K562 (cell line): ENCODE measurements at regions not wholly inside any gene's neighbourhood (a gene's known extent, or its start where the extent isn't known, plus 50 kb on each side); places are given as distances from the start of the nearest gene placed in this dataset.

Experiments
- ATF7 ChIP-seq: fragments of 450-650 bp; IDR thresholded peaks from 2 replicates; pipeline ENCODE4 v1.7.1; 2014; ENCODE audit warnings: mild to moderate bottlenecking, moderate library complexity
- CBX5 ChIP-seq: IDR thresholded peaks from 2 replicates; pipeline ENCODE4 v1.6.1; 2014; ENCODE audit warnings: low read depth, borderline replicate concordance
- ELF4 ChIP-seq: fragments of 450-650 bp; formaldehyde crosslinking; IDR thresholded peaks from 2 replicates; pipeline ENCODE4 v1.4.0; 2022; ENCODE audit warnings: missing genetic modification characterization
- FUS ChIP-seq: fragments of 200-400 bp; formaldehyde crosslinking; optimal IDR thresholded peaks from 2 replicates; pipeline ENCODE3; 2017; ENCODE audit warnings: low read depth, low read length
- GABPB1 ChIP-seq: sonication (generic); formaldehyde crosslinking; IDR thresholded peaks from 2 replicates; pipeline ENCODE4 v1.8.0; 2022; ENCODE audit warnings: mild to moderate bottlenecking, missing genetic modification reagents
- GTF2E2 ChIP-seq: fragments of 200-800 bp; sonication (Bioruptor generic); IDR thresholded peaks from 2 replicates; pipeline ENCODE4 v1.6.1; 2016; ENCODE audit warnings: missing genetic modification characterization, missing compliant biosample characterization
- HDAC6 ChIP-seq: IDR thresholded peaks from 2 replicates; pipeline ENCODE4 v1.6.1; 2012; ENCODE audit warnings: low read depth, mild to moderate bottlenecking, control low read depth, inconsistent platforms, low read length, moderate library complexity
- MEF2D ChIP-seq: conservative IDR thresholded peaks from 2 replicates; pipeline ENCODE4 v1.6.1; 2016; ENCODE audit warnings: low read depth, missing genetic modification characterization, missing compliant biosample characterization
- NFRKB ChIP-seq: fragments of 450-650 bp; IDR thresholded peaks from 2 replicates; pipeline ENCODE4 v1.6.1; 2016; ENCODE audit warnings: low read depth
- RFX7 ChIP-seq: fragments of 250-450 bp; sonication (Bioruptor Pico); IDR thresholded peaks from 2 replicates; pipeline ENCODE4 v1.5.1; 2021; ENCODE audit warnings: mild to moderate bottlenecking
- RHOXF2B ChIP-seq: fragments of 250-450 bp; sonication (Bioruptor Pico); conservative IDR thresholded peaks from 2 replicates; pipeline ENCODE4 v1.5.1; 2021
- SAP30 ChIP-seq: fragments of 200-600 bp; sonication (generic); IDR thresholded peaks from 2 replicates; pipeline ENCODE4 v1.6.1; 2012; ENCODE audit warnings: borderline replicate concordance, low read depth, mild to moderate bottlenecking, moderate library complexity, low read length, control low read depth, inconsistent platforms; ENCODE audit not compliant: insufficient read depth, poor library complexity, severe bottlenecking
- SMAD4 ChIP-seq: fragments of 250-450 bp; sonication (Bioruptor Pico); conservative IDR thresholded peaks from 2 replicates; pipeline ENCODE4 v1.8.0; 2021; ENCODE audit warnings: inconsistent platforms, mild to moderate bottlenecking, moderate library complexity
- TBP ChIP-seq: optimal IDR thresholded peaks from 2 replicates; pipeline ENCODE3; 2011; ENCODE audit warnings: low read depth, low read length, improper control_type of control experiment
- TEAD4 ChIP-seq, 2 experiments: sonication (generic) in 1 of 2; formaldehyde crosslinking in 1 of 2; IDR thresholded peaks; 2 replicates each; pipeline versions ENCODE4 v1.6.1 to v1.8.0; 2012 to 2022; ENCODE audit warnings: borderline replicate concordance in 1 of 2, inconsistent platforms in 1 of 2, low read length in 1 of 2, mild to moderate bottlenecking in 1 of 2, missing genetic modification reagents in 1 of 2
- ZBTB8A ChIP-seq: fragments of 450-650 bp; IDR thresholded peaks from 2 replicates; pipeline ENCODE4 v1.6.1; 2018; ENCODE audit warnings: mild to moderate bottlenecking, moderate library complexity; ENCODE audit not compliant: partially characterized antibody
- ZC3H11A ChIP-seq: IDR thresholded peaks from 2 replicates; pipeline ENCODE4 v1.6.1; 2012; ENCODE audit warnings: low read depth, low read length, improper control_type of control experiment
- ZNF785 ChIP-seq: fragments of 250-450 bp; sonication (Bioruptor Pico); IDR thresholded peaks from 2 replicates; pipeline ENCODE4 v1.4.0; 2020; ENCODE audit warnings: mild to moderate bottlenecking
- TF ChIP-seq, protein P1 (sequence below): IDR thresholded peaks from 2 replicates; pipeline ENCODE4 v1.6.1; 2011; ENCODE audit not compliant: insufficient read length; ENCODE audit errors: extremely low read depth
- TF ChIP-seq, protein P2 (sequence below): fragments of 250-450 bp; sonication (Bioruptor Pico); IDR thresholded peaks from 2 replicates; pipeline ENCODE4 v1.8.0; 2021; ENCODE audit warnings: moderate library complexity, mild to moderate bottlenecking, inconsistent platforms
- TF ChIP-seq, protein P3 (sequence below): fragments of 250-450 bp; sonication (Bioruptor Pico); IDR thresholded peaks from 2 replicates; pipeline ENCODE4 v1.8.0; 2022; ENCODE audit warnings: moderate library complexity, mild to moderate bottlenecking, inconsistent platforms
- TF ChIP-seq, protein P4 (sequence below): fragments of 450-650 bp; conservative IDR thresholded peaks from 2 replicates; pipeline ENCODE4 v1.6.1; 2016; ENCODE audit warnings: missing genetic modification characterization, low read depth, mild to moderate bottlenecking, control low read depth, missing compliant biosample characterization
- TF ChIP-seq, protein P5 (sequence below): fragments of 450-650 bp; formaldehyde crosslinking; IDR thresholded peaks from 2 replicates; pipeline ENCODE4 v1.4.0; 2022; ENCODE audit warnings: missing genetic modification characterization

DNA sequence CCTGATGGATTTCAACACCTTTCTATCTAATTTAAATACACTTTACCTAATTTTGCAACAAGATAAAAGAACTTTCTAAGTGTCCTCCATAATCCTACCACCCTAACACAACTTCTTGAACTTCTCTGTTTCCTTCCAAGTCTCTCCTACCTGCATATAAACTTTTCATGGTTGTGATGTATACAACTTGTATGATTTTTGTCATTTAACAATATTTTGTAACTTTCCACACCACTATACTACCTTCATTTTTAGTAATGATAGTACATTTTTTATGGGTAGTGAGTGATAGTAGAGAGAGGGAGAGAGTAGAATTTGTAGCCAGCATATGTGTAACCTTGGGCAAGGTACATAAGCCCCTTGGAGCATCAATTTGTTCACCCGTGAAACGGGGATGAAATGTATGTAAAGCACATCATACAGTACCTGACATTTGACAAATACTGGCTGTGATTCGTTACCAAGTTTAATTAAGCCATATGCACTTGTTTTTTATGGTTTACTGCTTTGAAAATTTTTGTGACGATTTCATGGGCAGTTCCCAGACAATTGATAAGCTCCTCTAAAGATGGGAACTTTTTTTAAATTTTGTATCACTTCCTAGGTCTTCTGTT lies 177.8 kb upstream of the SLC38A2 start (continued):
- TF ChIP-seq, protein P1, sequence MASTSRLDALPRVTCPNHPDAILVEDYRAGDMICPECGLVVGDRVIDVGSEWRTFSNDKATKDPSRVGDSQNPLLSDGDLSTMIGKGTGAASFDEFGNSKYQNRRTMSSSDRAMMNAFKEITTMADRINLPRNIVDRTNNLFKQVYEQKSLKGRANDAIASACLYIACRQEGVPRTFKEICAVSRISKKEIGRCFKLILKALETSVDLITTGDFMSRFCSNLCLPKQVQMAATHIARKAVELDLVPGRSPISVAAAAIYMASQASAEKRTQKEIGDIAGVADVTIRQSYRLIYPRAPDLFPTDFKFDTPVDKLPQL = no peak
- TF ChIP-seq CBX5 = no peak
- TF ChIP-seq, protein P2, sequence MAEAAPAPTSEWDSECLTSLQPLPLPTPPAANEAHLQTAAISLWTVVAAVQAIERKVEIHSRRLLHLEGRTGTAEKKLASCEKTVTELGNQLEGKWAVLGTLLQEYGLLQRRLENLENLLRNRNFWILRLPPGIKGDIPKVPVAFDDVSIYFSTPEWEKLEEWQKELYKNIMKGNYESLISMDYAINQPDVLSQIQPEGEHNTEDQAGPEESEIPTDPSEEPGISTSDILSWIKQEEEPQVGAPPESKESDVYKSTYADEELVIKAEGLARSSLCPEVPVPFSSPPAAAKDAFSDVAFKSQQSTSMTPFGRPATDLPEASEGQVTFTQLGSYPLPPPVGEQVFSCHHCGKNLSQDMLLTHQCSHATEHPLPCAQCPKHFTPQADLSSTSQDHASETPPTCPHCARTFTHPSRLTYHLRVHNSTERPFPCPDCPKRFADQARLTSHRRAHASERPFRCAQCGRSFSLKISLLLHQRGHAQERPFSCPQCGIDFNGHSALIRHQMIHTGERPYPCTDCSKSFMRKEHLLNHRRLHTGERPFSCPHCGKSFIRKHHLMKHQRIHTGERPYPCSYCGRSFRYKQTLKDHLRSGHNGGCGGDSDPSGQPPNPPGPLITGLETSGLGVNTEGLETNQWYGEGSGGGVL (CRISPR knock-in tag) = no peak
- TF ChIP-seq RFX7 (CRISPR knock-in tag) = no peak
- TF ChIP-seq ATF7 = no peak
- TF ChIP-seq ELF4 (CRISPR knock-in tag) = no peak
- 0 out of 2 replicates have a peak, but pooled peaks have one; percentile 22 for TF ChIP-seq SMAD4 (CRISPR knock-in tag)
- TF ChIP-seq, protein P3, sequence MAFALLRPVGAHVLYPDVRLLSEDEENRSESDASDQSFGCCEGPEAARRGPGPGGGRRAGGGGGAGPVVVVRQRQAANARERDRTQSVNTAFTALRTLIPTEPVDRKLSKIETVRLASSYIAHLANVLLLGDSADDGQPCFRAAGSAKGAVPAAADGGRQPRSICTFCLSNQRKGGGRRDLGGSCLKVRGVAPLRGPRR (CRISPR knock-in tag) = no peak
- TF ChIP-seq HDAC6 = no peak
- no peak for TF ChIP-seq ZNF785 (CRISPR knock-in tag)
- peak; percentile 69 for TF ChIP-seq NFRKB
- TF ChIP-seq FUS = no peak
- 0 out of 2 replicates have a peak, but pooled peaks have one; percentile 61 for TF ChIP-seq RHOXF2B
- no peak for TF ChIP-seq TEAD4 (IDR thresholded peaks at IDR 0.05; ENCODE audit: low read length)
- TF ChIP-seq TEAD4 (CRISPR knock-in tag; IDR thresholded peaks at IDR 0.05; ENCODE audit: borderline replicate concordance) = no peak
- no peak for TF ChIP-seq ZC3H11A
- TF ChIP-seq GTF2E2 (tag) = 0 out of 2 replicates have a peak, but pooled peaks have one; percentile 2
- no peak for TF ChIP-seq SAP30
- TF ChIP-seq MEF2D (tag) = no peak
- TF ChIP-seq TBP = no peak
- TF ChIP-seq, protein P4, sequence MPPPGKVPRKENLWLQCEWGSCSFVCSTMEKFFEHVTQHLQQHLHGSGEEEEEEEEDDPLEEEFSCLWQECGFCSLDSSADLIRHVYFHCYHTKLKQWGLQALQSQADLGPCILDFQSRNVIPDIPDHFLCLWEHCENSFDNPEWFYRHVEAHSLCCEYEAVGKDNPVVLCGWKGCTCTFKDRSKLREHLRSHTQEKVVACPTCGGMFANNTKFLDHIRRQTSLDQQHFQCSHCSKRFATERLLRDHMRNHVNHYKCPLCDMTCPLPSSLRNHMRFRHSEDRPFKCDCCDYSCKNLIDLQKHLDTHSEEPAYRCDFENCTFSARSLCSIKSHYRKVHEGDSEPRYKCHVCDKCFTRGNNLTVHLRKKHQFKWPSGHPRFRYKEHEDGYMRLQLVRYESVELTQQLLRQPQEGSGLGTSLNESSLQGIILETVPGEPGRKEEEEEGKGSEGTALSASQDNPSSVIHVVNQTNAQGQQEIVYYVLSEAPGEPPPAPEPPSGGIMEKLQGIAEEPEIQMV (tag) = 0 out of 2 replicates have a peak, but pooled peaks have one; percentile 36
- TF ChIP-seq, protein P5, sequence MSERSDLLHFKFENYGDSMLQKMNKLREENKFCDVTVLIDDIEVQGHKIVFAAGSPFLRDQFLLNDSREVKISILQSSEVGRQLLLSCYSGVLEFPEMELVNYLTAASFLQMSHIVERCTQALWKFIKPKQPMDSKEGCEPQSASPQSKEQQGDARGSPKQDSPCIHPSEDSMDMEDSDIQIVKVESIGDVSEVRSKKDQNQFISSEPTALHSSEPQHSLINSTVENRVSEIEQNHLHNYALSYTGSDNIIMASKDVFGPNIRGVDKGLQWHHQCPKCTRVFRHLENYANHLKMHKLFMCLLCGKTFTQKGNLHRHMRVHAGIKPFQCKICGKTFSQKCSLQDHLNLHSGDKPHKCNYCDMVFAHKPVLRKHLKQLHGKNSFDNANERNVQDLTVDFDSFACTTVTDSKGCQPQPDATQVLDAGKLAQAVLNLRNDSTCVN (CRISPR knock-in tag) = no peak
- TF ChIP-seq ZBTB8A = no peak
- TF ChIP-seq GABPB1 (CRISPR knock-in tag) = 0 out of 2 replicates have a peak, but pooled peaks have one; percentile 25
